GM12873 (cell line): ENCODE measurements at regions not wholly inside any gene's neighbourhood (a gene's known extent, or its start where the extent isn't known, plus 50 kb on each side); places are given as distances from the start of the nearest gene placed in this dataset.
A peak's percentile ranks its signal among the peaks of the same experiment; 100 is the strongest.

Experiments used
- TF ChIP-seq, protein P1 (sequence below): IDR thresholded peaks from 2 replicates; pipeline ENCODE4 v1.5.1; 2012; ENCODE audit warnings: low read depth, mild to moderate bottlenecking, moderate library complexity, low read length, control low read depth; ENCODE audit not compliant: insufficient read depth; ENCODE audit errors: missing control alignments

GRCh38 chr3:177481329-177481728, 284.0 kb upstream of the TBL1XR1 start:
- TF ChIP-seq, protein P1, sequence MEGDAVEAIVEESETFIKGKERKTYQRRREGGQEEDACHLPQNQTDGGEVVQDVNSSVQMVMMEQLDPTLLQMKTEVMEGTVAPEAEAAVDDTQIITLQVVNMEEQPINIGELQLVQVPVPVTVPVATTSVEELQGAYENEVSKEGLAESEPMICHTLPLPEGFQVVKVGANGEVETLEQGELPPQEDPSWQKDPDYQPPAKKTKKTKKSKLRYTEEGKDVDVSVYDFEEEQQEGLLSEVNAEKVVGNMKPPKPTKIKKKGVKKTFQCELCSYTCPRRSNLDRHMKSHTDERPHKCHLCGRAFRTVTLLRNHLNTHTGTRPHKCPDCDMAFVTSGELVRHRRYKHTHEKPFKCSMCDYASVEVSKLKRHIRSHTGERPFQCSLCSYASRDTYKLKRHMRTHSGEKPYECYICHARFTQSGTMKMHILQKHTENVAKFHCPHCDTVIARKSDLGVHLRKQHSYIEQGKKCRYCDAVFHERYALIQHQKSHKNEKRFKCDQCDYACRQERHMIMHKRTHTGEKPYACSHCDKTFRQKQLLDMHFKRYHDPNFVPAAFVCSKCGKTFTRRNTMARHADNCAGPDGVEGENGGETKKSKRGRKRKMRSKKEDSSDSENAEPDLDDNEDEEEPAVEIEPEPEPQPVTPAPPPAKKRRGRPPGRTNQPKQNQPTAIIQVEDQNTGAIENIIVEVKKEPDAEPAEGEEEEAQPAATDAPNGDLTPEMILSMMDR = no peak

GRCh38 chr3:177482048-177482691, 284.9 kb upstream of the TBL1XR1 start:
- TF ChIP-seq, protein P1 = no peak

GRCh38 chr3:177483182-177483967, 286.1 kb upstream of the TBL1XR1 start:
- TF ChIP-seq, protein P1 = peak; percentile 30

GRCh38 chr3:177484206-177484605, 286.9 kb upstream of the TBL1XR1 start:
- TF ChIP-seq, protein P1 = no peak

DNA sequence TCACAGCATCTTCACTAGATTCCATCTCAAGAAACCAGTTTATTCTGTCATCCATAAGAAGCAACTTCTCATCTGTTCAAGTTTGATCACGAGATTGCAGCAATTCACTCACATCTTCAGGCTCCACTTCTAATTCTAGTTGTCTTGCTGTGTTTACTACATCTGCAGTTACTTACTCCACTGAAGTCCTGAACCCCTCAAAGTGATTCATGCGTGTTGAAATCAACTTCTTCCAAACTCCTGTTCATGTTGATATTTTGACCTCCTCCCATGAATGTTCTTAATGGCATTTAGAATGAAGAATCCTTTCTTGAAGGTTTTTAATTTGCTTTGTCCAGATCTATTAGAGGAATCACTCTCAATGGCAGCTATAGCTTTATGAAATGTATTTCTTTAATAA, 287.6 kb upstream of the TBL1XR1 start:
- TF ChIP-seq, protein P1 = no peak

DNA sequence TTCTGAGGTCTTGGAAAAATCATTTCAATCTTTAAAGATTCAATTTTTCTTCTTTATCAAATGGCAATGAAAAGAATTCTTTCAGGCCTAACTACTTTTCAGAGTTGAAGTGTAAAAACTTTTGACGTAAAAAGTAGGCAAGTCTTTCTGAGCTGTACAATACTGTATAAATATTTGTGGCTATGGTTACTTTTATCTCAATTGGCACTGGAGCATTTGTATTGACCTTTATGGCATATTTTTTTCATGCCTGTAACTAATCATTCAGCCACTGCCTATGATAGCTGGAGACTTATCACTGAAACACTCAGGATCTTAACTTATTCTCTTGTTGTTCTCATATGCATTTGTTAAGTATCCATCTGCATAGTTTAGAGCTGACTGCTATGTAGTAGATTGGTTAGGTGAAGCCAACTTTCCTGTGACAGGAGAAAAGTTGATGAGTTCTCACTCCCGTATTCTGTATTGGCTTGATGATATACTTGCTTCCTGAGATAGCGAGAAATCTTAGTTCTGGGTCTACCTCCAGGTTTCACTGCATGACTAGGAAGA, 290.4 kb upstream of the TBL1XR1 start:
- TF ChIP-seq, protein P1 = no peak

GRCh38 chr3:177488740-177489139, 291.5 kb upstream of the TBL1XR1 start:
- TF ChIP-seq, protein P1 = no peak
